Peyer's patch (tissue), 4 donors: ENCODE measurements at regions not wholly inside any gene's neighbourhood (a gene's known extent, or its start where the extent isn't known, plus 50 kb on each side); places are given as distances from the start of the nearest gene placed in this dataset.

ENCODE experiments used
- POLR2A ChIP-seq, 2 donors: fragments of 450-650 bp; IDR thresholded peaks; one replicate each; pipeline ENCODE4 v1.5.1; 2017; ENCODE audit warnings: antibody characterized with exemption in 2 of 2, mild to moderate bottlenecking in 2 of 2, moderate library complexity in 2 of 2
- TF ChIP-seq, protein P1 (sequence below), 6 experiments: fragments of 450-650 bp in 4 of 6; fragments of 200-600 bp in 2 of 6; sonication (generic) in 1 of 6; IDR thresholded peaks; one replicate each; pipeline ENCODE4 v1.5.1; 2017 to 2019; ENCODE audit warnings: antibody characterized with exemption in 6 of 6, mild to moderate bottlenecking in 3 of 6, moderate library complexity in 1 of 6

- TF ChIP-seq, protein P1, sequence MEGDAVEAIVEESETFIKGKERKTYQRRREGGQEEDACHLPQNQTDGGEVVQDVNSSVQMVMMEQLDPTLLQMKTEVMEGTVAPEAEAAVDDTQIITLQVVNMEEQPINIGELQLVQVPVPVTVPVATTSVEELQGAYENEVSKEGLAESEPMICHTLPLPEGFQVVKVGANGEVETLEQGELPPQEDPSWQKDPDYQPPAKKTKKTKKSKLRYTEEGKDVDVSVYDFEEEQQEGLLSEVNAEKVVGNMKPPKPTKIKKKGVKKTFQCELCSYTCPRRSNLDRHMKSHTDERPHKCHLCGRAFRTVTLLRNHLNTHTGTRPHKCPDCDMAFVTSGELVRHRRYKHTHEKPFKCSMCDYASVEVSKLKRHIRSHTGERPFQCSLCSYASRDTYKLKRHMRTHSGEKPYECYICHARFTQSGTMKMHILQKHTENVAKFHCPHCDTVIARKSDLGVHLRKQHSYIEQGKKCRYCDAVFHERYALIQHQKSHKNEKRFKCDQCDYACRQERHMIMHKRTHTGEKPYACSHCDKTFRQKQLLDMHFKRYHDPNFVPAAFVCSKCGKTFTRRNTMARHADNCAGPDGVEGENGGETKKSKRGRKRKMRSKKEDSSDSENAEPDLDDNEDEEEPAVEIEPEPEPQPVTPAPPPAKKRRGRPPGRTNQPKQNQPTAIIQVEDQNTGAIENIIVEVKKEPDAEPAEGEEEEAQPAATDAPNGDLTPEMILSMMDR (IDR thresholded peaks at IDR 0.05) = peak; percentile 80 to 97 (median 94)
- TF ChIP-seq POLR2A (IDR thresholded peaks at IDR 0.05) = peak in 1 of 2 donors; percentile 60
Measured at GRCh38 chr11:128290106-128290840, 297.1 kb downstream of the ETS1 start.
